HG02973 (cell line): ENCODE measurements at regions not wholly inside any gene's neighbourhood (a gene's known extent, or its start where the extent isn't known, plus 50 kb on each side); places are given as distances from the start of the nearest gene placed in this dataset.
"Not testable (repeated sequence)": the region's sequence is repeated elsewhere in the genome, so short reads cannot be mapped to it uniquely, and the experiment has no call there.

Experiments used
- ATAC-seq: cut with Tn5 transposase; IDR thresholded peaks from one replicate; pipeline ENCODE4 v1.9.1; 2021; ENCODE audit warnings: moderate library complexity; ENCODE audit not compliant: unreplicated experiment

- no peak for ATAC-seq
These were observed 154.7 kb upstream of the CDK1 start for GRCh38 chr10:60623627-60624026.

GRCh38 chr10:60621018-60621417, 157.3 kb upstream of the CDK1 start:
- ATAC-seq: no peak

DNA sequence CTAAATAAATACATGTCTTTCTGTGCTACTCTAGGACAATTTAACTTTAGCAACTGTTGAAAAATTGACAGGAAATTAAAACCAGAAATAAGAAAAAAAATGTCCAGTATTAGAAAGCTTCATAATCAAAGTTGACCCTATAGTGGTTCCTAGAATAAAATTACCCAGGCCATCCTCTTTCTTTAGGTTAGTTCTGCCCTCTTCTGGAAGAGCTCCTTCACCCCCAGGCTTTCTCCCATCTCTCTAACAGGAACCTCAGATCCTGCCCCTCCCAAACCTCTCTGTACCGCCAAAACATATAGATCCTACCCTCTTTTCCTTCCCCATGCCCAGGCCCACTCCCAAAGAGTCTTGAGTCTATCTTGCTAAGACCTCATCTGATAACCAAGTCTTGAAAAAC, 159.4 kb upstream of the CDK1 start:
- ATAC-seq: no peak

GRCh38 chr10:60615541-60615940, 162.7 kb upstream of the CDK1 start:
- no peak for ATAC-seq

DNA sequence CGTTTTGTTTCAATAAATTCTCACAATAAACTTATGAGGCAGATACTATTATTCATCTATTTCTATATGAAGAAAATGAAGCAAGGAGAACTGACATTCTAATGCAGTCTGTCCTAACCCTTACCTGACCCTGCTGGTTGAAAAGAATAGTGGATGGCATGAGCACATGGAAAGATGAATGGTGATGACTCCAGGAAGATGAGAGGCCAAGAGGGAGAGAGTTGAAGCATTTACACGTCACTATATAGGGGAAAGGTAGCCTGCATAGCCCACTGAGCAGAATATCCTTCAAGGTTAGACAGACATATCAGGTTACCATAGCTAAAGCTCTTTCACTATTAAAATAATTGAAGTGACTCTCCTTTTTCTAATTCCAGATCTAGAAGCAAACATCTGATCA, 163.9 kb upstream of the CDK1 start:
- ATAC-seq: no peak

DNA sequence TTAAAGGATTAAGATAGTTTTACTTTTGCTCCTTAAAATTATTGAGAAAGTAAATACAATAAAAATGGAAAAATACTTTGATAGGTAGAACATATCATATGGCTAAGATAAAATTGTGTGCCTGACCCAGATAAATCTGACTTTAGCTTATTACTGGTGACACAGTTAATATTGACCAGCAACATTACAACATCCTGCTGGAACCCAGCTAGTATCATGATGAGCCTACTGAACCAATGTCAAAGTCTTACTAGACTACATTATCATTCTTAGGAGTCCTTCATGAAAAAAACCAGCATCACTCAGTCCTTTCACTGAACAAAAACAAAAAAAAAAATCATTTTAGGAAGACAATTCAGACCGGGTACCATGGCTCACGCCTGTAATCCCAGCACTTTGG, 164.8 kb upstream of the CDK1 start:
- ATAC-seq: no peak

DNA sequence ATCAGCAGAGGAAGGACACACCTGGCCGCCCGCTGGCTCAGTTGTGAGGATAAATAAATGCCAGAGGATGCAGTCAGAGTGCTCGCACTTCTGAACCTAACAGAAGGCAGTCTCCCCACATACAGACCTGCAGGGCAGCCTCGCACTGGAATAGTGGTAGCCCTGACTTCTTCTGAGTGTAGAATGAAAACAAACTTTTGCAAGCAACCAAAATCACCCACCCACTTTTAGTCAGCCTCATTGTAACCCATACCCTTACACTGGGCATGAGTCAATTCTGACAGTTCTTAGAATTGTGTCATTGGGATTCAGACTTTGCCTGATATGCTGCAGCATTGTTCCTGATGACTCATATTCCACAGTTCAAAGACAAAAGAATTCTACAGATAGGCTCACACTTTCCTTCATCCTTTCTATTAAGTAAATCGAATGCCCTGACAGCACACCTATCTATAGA, 167.0 kb upstream of the CDK1 start:
- no peak for ATAC-seq

DNA sequence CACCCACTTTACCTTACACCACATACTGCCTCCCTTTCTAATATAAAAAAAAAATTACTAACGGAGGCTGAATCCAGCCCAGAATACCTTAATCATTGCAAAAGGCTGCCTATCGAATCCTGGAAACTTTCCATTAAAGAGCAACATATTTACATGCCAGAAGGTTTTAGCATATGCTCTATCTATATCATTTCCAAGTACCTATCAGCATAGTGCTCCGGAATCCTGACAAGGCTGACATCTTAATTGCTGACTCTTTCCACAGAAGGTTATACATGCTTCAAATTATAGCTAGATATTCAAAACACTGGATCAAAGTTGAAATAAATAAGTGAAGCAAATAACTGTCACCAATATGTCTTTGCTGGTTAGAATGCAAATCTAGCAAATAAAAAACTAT, 170.9 kb upstream of the CDK1 start:
- no peak for ATAC-seq

DNA sequence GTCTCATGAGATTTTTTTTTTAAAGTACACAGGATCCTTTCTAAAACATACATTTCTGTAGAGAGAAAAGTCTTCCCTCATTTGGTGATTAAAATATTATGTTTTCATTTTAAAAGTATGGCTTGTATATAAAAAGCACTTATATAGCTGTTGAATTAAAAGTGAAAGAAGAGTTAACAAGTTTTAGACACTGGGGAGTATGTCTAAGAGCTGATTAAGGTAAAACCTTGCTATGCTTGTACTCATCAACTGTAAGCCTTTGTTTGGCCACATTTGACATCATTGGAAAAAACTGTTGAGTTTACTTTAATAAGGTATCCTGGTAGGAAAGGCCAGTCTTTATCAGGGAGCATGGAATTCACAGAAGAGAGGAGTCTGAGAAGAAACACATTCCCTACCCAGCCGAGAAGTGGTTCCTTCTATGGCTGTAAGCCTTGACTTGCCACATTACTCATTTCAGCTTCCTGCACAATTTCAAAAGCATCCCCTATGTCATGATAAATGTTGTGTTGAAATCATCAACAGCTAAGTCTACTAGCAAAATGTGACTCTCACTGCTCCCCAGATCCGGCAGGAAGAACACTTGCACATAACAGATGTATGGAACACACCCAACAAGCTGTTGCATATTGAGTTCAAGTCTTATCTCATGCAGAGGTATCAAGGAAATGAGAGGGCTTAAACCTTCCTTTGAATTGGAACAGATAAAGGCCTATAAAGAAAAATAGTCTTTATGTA, 171.8 kb upstream of the CDK1 start:
- ATAC-seq: no peak

GRCh38 chr10:60605476-60605875, 172.8 kb upstream of the CDK1 start:
- no peak for ATAC-seq

DNA sequence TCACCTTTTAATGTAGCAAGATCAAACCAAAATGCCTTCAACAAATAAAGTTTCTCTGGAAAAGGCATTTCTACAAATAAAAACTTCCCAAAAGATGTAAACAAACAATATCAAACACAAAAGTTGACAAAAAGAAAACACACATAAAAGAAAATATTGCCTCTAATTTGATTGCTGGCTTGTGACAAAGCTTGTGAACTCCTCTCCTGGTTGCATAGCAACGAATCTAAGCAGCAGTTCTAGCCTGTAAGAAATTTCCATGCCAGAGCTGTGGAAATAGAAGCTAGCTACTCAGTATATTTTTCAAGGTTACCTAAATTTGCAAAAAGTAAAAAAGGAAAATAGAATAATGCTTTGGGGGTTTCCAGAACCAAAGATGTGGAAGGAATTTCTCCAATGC, 173.9 kb upstream of the CDK1 start:
- no peak for ATAC-seq

DNA sequence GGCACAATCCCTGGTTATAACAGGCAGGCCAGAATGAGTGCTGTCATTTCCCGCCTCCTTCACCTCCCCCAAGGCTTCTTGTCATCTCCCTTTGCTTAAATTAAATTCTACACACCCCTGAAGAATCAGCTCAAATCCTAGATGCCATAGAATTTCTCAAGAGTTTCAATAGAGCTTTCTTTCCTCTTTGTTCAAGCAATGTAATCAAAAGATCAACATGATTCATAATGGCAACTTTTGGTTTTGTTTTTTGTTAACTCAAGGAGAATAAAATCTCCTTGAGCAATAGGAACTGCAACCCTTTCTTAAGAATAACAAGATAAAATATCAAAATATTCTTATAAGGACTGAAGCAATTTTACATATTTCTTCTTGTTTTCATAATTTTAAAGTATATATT, 180.8 kb upstream of the CDK1 start:
- no peak for ATAC-seq

DNA sequence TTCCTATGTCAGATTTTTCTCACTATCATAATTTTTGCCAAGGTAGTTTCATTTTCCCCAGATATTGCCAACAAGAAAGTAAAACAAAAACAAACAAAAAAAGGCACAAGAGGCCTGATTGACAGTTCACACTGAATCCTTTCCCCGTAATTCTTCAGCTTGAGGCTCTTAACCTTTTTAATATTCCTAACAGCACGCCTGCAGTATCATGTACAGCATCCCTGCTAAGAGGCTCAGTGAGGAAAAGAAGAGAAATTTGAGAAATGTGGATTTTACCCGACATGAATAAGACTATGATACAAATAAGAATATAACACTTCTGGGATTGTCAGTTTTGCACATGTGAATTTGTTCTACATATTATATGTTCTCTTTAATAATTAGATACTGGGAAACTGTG, 182.4 kb upstream of the CDK1 start:
- ATAC-seq: no peak

DNA sequence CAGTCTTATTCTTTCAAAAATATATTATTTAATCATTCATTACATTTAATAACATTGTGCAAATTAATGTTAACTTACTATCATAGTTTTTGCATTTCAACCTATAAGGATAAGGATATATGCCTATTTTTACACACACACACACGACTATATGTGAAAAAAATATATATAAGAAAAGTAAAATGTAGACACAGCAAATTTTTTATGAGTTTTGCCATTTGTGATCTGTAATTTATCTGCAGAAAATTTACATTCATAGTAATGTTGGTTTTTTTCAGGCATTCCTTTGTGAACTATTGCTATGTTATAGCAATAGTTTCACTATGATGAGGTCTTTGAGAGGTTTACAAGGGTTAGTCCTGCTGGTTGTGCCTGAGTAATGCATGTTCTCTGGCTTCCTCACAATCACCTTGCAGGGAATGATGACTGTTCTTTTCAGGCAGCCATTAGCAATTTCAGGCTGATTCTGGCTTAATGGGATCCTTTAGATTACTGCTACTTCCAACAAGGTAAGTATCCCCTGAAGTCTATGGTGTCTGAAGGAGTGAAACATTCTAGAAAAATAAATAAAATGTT, 183.7 kb upstream of the CDK1 start:
- ATAC-seq: peak; percentile 66

GRCh38 chr10:60591119-60591518, 187.2 kb upstream of the CDK1 start:
- ATAC-seq: no peak

- no peak for ATAC-seq
These were observed 188.9 kb upstream of the CDK1 start for GRCh38 chr10:60589376-60589775.

- ATAC-seq: not testable (repeated sequence)
These were observed 192.1 kb upstream of the ANK3 start for GRCh38 chr10:60581782-60582181.

- ATAC-seq: no peak
These were observed 188.5 kb upstream of the ANK3 start for GRCh38 chr10:60578217-60578616.

DNA sequence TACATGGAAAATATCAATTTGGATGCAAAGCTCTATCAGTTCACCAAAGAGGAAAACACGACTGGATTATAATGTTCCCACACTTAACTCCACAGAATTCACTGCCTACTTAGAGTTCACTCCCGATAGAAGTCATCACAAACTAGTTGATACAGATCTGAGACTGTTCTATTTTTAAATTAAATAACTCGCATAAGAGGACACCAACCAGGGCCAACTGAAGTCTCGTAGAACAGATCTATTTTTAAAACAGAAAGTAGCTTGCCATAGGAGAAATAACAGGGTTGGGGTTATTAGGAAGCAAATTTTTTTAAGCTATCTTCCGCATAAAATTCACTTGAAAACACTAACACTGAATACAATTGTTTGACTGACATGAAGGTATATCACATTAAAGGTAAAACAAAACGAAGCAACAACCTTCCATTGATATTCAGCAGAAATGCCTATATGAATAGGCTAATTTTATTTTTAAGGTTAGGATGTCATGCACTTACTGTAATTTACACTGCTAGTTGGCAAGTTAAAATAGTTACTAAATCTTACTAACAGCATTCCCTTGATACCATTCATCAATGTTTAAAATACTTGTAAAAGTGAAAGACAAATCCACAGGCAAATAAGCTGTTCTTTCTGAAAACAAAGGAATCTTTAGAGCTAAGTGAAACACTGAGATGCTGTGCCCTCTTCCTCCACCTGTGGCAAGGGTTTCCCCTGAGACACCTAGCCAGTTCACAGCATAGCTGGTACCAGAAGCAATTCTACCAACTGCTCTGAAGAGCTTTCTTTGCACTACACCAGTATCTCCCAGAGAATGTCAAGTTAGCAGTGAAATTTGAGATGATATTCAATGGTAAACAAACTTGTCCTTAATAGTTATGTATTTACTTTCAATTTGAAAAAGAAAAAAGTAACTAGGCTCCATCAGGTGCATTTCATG, 186.7 kb upstream of the ANK3 start:
- no peak for ATAC-seq

- no peak for ATAC-seq
These were observed 185.4 kb upstream of the ANK3 start for GRCh38 chr10:60575105-60575504.

GRCh38 chr10:60574388-60574787, 184.7 kb upstream of the ANK3 start:
- ATAC-seq: no peak

- ATAC-seq: no peak
These were observed 183.7 kb upstream of the ANK3 start for GRCh38 chr10:60573336-60573735.
